IPS-NIHi11 (cell line): ENCODE measurements at regions not wholly inside any gene's neighbourhood (a gene's known extent, or its start where the extent isn't known, plus 50 kb on each side); places are given as distances from the start of the nearest gene placed in this dataset.

Experiments
- DNase-seq: peaks from one replicate; pipeline ENCODE4 v3.0.0; 2012; ENCODE audit warnings: mixed read lengths, low spot score

DNA sequence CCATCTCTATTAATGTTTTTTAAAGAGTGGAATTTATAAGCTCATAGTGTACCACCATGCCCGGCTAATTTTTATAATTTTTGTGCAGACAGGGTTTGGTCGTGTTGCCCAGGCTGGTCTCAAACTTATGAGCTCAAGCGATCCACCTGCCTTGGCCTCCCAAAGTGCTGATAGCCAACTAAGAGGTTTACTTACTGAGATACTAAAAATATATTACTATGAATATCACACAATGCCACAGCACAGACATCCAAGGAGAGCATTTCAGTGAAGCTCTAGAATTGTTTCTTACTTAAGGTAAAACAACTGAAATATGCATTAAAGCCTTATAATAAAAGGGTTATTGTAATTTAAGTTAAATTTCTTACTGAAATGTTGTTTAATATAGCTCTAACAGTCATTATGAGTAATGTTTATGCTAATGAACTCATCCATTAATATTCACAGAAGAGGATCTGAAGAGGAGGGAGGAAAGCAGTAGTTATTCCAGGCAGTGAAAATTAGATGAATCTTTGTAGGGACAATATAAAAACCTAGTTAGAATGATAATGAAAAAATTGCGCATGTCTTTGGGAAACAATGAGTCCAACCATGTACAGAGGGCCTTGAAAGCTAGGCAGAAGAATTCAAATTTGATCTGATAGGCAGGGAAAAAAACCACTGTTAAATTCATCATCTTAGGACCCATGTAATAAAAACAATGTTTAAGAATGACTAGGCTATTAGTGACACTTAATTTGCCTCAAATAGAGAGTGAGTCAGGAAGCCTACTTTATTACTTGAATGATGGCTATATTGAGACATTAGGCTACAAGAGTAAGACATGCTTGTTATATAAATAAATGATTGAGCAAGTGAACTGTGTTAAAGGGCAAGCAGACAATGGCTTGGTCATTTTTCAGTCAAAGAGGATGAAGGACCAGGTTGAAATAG, 99.2 kb downstream of the SLC41A2 start:
- DNase-seq, result no peak

DNA sequence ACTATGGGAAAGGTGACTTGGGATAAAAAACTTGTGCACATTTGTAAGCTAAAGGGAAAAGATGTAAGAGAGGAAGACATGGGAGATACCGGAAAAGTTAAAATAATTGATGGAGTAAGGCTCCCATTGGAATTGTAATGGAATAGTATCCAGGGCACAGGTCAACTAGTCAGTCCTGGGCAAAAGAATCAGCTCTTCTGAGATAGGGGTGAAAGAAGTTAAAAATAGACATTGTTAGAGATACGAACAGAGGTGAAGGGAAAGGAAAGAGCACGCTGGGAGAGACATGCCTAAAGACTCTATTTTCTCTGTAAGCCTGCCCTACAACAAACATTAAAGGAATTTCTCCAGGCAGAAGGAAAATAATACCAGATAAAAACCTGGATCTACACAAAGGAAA, 101.6 kb downstream of the SLC41A2 start:
- DNase-seq, result no peak

GRCh38 chr12:104855599-104855998, 102.5 kb downstream of the SLC41A2 start:
- no peak for DNase-seq

DNA sequence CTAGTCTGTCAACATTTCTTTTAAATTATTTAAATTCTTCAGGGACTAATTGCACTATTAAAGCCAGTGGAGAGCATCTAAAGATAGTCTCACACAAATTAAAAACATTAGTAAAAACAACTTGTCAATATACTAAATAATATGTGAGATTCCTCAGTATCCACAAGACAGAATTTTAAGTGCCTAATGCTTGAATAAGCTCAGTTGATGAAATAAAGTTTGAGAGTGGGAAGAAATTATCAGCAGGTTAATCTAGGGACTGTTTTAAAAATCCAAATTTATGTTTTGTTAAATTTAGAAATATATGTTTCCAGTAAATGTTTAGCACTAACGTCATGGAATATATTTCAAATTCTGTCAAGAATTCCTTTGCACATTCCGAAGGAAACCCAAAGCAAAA, 105.2 kb downstream of the SLC41A2 start:
- no peak for DNase-seq

DNA sequence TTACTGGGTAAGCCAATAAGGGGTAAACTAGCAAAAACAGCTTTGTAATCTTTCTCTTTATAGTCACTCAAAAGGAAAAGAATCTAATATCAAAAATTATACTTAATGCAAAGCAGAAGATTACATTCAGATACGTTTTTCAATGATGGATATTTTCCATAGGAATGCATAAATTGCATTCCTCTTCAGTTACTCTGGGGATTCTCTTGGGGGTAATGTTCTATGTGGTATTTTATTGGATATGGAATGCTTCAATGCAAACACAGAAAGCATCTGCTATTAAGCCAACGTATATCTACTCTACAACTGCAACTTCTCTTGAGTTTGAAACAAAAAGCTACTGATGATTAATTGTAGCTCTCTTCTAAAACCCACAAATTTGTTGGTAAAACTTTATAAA, 106.0 kb downstream of the SLC41A2 start:
- no peak for DNase-seq

GRCh38 chr12:104850781-104851180, 107.3 kb downstream of the SLC41A2 start:
- DNase-seq, result no peak

DNA sequence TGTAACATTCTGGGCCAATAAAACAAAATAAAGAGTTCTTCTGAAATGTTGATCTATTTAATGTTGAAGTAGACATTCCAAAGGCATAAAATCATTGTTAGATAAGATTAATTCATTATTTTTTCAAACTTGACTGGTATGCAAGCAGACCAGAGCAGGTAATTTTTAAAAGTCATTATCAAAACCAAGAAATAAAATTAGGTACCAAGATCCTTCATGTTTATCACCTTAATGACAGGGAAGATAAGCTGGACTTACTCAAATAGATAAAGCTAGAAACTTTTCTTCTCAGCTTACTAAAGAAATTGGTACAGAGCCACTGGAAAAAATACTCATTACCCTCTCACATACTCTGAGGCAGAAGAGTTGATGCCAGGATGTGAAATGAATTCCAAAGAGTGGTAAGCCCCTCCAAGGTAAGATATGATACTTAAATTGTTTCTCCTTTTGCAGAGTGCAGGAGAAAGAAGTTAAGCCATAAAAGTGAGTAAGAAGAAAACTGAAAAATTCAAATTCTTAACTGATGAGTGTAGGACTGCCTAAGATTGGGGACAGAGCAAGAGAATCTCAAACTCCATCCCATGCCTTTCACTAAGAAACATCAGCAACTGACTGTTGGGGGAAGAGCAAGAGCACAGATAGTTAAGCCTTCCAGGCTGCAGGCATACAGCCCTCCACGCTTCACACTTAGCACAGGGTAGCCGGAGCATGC, 111.9 kb downstream of the SLC41A2 start:
- DNase-seq, result no peak

- no peak for DNase-seq
These were observed 114.0 kb downstream of the SLC41A2 start for GRCh38 chr12:104844123-104844522.

GRCh38 chr12:104840262-104840661, 117.8 kb downstream of the SLC41A2 start:
- no peak for DNase-seq

GRCh38 chr12:104835317-104835716, 122.8 kb downstream of the SLC41A2 start:
- no peak for DNase-seq

- DNase-seq, result no peak
These were observed 123.5 kb downstream of the SLC41A2 start for GRCh38 chr12:104834607-104835006.

DNA sequence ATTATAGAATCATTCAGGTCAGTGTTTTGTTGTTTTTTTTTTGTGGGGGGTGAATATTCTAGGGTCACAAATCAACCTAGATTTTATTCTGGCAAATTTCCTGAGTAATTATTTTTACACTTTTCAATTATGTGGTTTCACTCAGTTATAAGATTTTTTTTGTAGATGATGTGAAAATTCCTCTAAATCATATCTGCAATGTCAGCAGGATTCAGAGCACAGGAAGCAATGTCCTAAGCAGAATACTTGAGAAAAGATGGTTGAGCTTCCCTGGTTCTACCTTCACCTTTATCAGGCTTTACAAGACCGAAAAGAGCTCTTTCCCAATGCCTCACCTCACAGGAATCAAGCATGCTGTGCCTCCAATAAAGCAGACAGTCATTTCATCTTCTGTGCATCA, 124.3 kb downstream of the SLC41A2 start:
- DNase-seq, result no peak

GRCh38 chr12:104828015-104828414, 130.1 kb downstream of the SLC41A2 start:
- DNase-seq, result no peak

DNA sequence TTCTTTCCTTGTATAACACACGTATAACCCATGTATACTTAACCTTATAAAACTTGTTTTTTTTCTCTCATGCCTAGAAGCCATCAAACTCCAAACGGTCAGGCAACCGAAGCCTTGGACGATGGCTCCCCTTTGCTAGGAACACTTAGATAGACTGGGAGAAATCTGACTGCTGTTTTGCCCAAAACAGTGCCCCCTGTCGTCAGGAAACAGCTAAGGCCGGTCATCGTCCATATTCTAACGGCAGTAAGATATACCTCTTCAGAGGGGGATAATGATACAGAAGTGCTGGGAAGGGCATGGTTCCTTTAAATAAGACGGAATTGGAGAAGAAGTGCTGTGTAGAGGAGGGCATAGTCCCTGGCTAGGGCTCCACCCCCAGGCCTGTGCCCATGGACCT, 130.5 kb downstream of the SLC41A2 start:
- DNase-seq, result peak; percentile 42

DNA sequence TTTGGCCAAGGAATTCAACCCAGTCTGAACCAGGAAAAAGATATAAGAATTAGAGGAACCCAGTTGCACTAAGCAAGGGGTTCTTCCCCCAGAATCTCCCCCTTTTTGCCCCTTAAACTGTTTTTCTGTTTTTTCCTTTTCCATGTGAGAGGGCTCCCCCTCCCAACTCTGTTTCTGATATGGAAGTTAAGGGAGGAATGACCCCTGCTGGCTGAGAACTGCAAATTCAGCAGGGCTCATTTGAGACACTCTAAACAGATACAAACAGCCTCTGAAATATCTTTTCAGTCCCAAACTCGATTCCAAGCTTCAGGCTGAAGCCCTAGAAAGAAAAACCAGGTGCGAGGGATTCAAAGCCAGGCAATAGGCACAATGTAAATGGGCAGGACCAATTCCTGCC, 132.7 kb downstream of the SLC41A2 start:
- no peak for DNase-seq

- no peak for DNase-seq
These were observed 134.1 kb downstream of the SLC41A2 start for GRCh38 chr12:104823985-104824461.

DNA sequence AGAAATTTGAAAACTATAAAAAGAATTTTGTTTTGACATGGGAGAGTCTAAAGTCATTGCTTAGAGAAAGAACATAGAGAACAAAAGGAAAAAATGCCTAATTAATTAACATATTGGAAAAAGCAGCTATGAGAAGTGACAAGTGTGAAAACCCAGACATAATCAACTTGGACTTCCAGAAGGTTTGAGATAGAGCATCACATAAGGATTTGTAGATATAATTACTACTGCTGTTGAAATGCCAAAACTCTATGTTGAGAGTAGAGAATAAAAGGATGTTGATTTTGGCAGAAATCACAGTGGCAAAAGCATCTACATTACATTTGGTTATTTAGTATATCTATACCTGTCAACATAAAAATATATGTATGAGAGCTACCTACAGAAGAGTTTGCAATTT, 135.1 kb downstream of the SLC41A2 start:
- no peak for DNase-seq

DNA sequence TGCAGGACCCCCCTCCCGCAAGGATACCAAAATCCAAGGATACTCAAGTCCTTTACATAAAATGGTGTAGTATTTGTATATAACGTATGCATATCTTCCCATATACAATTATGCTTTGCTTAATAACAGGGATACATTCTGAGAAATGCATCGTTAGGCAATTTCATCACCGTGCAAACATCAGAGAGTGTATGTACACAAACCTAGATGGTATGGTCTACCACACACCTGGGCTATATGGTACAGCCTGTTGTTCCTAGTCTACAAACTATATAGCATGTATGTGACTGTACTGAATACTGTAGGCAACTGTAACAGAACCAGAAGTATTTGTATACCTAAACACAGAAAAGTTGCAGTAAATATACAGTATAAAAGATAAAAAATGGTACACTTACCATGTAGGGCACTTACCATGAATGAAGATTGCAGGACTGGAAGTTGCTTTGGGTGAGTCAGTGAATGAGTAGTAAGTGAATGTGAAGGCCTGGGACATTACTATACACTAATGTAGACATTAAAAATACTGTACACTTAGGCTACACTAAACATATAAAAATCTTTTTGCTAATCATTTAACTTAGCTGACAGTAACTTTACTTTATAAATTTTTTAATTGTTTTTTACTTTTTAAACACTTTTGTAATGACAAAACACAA, 141.1 kb downstream of the SLC41A2 start:
- no peak for DNase-seq

- no peak for DNase-seq
These were observed 142.2 kb downstream of the SLC41A2 start for GRCh38 chr12:104815935-104816334.

- no peak for DNase-seq
These were observed 143.1 kb downstream of the SLC41A2 start for GRCh38 chr12:104814944-104815343.
